ENCODE measurements at regions not wholly inside any gene's neighbourhood (a gene's known extent, or its start where the extent isn't known, plus 50 kb on each side); places are given as distances from the start of the nearest gene placed in this dataset.
A peak's percentile ranks its signal among the peaks of the same experiment; 100 is the strongest.

DNA sequence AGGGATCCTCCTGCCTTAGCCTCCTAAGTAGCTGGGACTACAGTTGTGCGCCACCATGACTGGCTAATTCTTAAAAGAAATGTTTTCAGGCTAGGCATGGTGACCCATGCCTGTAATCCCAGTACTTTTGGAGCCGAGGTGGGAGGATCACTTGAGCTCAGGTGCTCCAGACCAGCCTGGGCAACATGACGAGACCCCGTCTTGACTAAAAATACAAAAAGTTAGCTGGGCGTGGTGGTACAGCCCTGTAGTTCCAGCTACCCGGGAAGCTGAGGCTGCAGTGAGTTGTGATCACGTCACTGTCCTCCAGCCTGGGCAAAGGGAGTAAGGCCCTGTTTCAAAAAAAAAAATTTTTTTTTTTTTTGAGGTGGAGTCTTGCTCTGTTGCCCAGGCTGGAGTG lies 173.1 kb downstream of the SEC14L1 start:
- no peak overlapping the region for H3K4me3 ChIP-seq (ENCODE audit: low read depth in 1 of 2, low read length in 1 of 2)
- no peaks in the 10 kb centered on the region for H3K27me3 ChIP-seq
- H3K9me3 ChIP-seq, result no peaks in the 10 kb centered on the region
- H3K36me3 ChIP-seq, result no peaks in the 10 kb centered on the region
- TF ChIP-seq, protein P1, sequence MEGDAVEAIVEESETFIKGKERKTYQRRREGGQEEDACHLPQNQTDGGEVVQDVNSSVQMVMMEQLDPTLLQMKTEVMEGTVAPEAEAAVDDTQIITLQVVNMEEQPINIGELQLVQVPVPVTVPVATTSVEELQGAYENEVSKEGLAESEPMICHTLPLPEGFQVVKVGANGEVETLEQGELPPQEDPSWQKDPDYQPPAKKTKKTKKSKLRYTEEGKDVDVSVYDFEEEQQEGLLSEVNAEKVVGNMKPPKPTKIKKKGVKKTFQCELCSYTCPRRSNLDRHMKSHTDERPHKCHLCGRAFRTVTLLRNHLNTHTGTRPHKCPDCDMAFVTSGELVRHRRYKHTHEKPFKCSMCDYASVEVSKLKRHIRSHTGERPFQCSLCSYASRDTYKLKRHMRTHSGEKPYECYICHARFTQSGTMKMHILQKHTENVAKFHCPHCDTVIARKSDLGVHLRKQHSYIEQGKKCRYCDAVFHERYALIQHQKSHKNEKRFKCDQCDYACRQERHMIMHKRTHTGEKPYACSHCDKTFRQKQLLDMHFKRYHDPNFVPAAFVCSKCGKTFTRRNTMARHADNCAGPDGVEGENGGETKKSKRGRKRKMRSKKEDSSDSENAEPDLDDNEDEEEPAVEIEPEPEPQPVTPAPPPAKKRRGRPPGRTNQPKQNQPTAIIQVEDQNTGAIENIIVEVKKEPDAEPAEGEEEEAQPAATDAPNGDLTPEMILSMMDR (IDR thresholded peaks at IDR 0.05), result no peak
- H3K4me1 ChIP-seq (ENCODE audit: control insufficient read depth in 1 of 2, insufficient read depth in 1 of 2, low read depth in 1 of 2, low read length in 1 of 2), result peaks cover 47 to 51% of the 10 kb centered on the region in 2 experiments
- no peak overlapping the region for H3K27ac ChIP-seq

DNA sequence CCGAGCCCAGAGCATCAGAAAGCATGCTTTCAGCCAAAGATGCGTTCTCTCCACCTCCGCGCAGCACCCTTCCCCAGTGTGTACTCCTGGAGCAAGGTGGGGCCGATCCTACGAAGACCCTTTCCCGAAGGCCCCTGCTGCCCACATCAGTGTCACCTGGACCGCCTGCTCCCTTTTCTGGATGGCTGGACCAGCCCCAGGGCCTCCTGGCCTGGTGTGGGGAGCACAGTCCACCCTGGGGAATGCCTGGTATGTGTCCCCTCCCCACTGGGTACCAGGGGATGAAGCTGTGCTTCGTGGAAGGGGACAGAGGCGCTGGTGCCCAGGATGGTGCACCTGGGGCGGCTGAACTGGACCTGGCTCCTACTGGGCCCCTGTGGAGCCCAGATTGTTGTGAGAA lies 173.8 kb downstream of the SEC14L1 start:
- peak overlapping the region; percentile 88 for H3K27ac ChIP-seq
- H3K4me1 ChIP-seq (ENCODE audit: control insufficient read depth in 1 of 2, insufficient read depth in 1 of 2, low read depth in 1 of 2, low read length in 1 of 2), result peaks cover 54 to 59% of the 10 kb centered on the region in 2 experiments
- TF ChIP-seq, protein P1 (IDR thresholded peaks at IDR 0.05), result no peak
- no peaks in the 10 kb centered on the region for H3K36me3 ChIP-seq
- no peak overlapping the region for H3K4me3 ChIP-seq (ENCODE audit: low read depth in 1 of 2, low read length in 1 of 2)
- H3K9me3 ChIP-seq, result no peaks in the 10 kb centered on the region
- H3K27me3 ChIP-seq, result no peaks in the 10 kb centered on the region

DNA sequence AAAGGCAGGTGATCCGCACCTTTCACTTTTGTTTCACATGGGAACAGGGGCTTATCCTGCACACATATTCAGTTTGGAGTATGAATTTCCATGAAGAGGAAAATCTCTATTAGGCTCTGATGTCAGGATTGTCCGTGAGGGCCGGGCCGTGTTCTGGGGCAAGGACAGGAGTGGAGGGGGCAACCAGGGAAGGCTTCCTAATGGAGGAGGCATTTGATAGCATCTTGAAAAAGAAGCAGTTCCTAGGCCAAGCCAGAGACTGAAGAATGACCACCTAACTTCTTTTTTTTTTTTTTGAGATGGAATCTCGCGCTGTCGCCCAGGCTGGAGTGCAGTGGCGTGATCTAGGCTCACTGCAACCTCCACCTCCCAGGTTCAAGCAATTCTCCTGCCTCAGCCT lies 174.2 kb downstream of the SEC14L1 start:
- TF ChIP-seq, protein P1 (IDR thresholded peaks at IDR 0.05), result no peak
- no peaks in the 10 kb centered on the region for H3K36me3 ChIP-seq
- peak overlapping the region in 1 of 2 experiments; percentile 49 for H3K4me3 ChIP-seq (ENCODE audit: low read depth in 1 of 2, low read length in 1 of 2)
- peaks cover 58 to 63% of the 10 kb centered on the region in 2 experiments for H3K4me1 ChIP-seq (ENCODE audit: control insufficient read depth in 1 of 2, insufficient read depth in 1 of 2, low read depth in 1 of 2, low read length in 1 of 2)
- peak overlapping the region; percentile 88 for H3K27ac ChIP-seq
- H3K9me3 ChIP-seq, result no peaks in the 10 kb centered on the region
- no peaks in the 10 kb centered on the region for H3K27me3 ChIP-seq

DNA sequence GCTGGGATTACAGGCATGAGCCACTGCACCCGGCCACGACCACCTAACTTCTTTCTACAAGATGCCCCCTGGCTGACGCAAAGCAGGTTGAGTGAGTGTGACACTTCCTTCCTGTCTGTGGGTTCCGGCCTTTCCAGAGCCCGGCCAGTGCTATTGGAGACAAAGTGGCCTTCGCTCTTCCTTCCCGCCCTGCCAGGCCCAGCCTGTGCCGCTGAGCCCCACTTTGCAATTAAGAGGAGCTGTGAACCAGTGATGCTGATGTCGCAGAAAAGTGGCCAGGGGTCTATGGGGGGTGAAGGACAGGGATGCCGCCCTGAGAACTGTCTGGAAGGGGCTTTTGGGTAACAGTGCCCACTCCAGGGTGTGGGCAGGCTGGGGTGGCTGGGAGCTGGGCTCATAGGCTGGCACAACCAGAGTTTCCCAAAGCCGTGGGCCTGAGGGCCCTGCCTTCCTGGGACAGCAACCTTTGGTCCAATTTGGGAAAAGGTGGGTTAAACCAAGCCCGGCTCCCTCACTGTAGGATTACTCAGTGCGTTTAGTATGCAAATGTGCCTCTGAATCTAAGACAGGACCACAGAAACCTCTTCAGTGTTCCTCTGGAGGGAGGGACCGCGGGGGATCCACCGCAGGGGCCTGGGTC lies 174.9 kb downstream of the SEC14L1 start:
- Histone ChIP-seq H3K27me3 (no peaks in the 10 kb centered on the region), H3K4me3 (ENCODE audit: low read depth in 1 of 2, low read length in 1 of 2) (peak overlapping the region; percentile 45 to 49), H3K27ac (peak overlapping the region; percentile 88), H3K4me1 (ENCODE audit: control insufficient read depth in 1 of 2, insufficient read depth in 1 of 2, low read depth in 1 of 2, low read length in 1 of 2) (peaks cover 65 to 69% of the 10 kb centered on the region in 2 experiments), H3K36me3 (no peaks in the 10 kb centered on the region), H3K9me3 (no peaks in the 10 kb centered on the region)
- TF ChIP-seq, protein P1 (IDR thresholded peaks at IDR 0.05), result no peak

DNA sequence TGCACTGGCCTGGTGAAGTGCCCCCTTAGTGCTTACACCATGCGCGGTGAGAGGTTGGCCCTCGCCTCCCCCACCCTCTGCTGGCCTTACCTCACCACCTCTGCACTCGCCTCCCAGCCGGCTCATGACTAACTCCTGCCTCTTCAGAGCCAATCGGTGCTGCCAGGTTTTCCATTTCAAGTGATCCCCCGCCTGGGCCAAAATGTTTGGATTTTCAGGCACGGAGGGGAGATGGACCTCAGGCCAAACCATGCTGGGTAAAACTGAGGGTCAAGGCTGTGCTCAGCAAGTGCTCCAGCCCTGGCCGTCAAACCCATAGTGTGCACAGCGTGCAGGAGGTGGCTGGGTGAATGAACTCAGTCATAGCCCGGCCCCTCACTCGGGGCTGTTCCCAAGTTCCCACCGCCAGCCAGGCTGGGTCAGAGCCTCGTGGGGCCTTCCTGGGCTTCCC lies 175.4 kb downstream of the SEC14L1 start:
- TF ChIP-seq, protein P1 (IDR thresholded peaks at IDR 0.05), result no peak
- Histone ChIP-seq H3K36me3 (no peaks in the 10 kb centered on the region), H3K9me3 (no peaks in the 10 kb centered on the region), H3K27me3 (no peaks in the 10 kb centered on the region), H3K27ac (peak overlapping the region; percentile 88), H3K4me1 (ENCODE audit: control insufficient read depth in 1 of 2, insufficient read depth in 1 of 2, low read depth in 1 of 2, low read length in 1 of 2) (peaks cover 70 to 74% of the 10 kb centered on the region in 2 experiments), H3K4me3 (ENCODE audit: low read depth in 1 of 2, low read length in 1 of 2) (peak overlapping the region; percentile 45 to 49)

Data from neutrophil (primary cell).